KG1 (cell line): ENCODE measurements at regions not wholly inside any gene's neighbourhood (a gene's known extent, or its start where the extent isn't known, plus 50 kb on each side); places are given as distances from the start of the nearest gene placed in this dataset.
"Not testable (repeated sequence)": the region's sequence is repeated elsewhere in the genome, so short reads cannot be mapped to it uniquely, and the experiment has no call there.

Source experiments
- DNase-seq: peaks from one replicate; lab custom pipeline; 2025; lab: John Stamatoyannopoulos, UW

DNA sequence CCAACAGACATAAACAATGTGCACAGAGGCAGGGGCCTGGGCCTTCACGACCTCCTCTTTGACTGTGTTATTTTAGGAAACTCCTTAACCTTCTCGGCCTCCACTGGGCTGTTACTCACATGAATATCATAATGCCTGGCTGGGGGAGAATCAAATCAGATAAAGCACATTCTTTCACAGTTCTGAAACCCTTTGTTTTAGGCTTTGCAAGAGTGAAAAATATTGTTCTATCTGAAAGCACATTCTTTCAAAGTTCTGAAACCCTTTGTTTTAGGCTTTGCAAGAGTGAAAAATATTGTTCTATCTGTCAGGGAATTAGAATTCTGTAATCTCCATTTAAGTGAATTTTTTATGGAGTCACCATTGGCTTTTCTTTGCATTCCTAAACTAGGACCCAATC lies 50.7 kb upstream of the SYNDIG1 start:
- no peak for DNase-seq

DNA sequence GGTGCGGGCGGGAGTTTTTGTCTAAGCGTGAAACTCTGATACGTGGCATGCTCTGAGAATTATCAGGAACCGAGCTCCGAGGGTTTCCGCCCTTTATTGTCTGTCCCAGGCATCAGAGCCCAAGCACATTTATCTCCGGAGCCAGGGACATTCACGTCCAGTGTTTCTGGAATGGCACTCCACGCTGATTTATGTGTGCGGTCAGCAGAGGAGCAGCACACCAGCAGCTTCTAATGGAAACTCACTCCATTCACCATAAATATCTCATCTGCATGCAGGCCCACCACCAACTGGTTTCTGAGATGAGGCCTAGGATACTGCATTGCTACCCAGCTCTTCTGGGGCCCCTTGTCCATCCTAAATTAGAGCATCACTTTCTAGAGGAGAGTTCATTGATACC lies 51.9 kb upstream of the SYNDIG1 start:
- DNase-seq: no peak

DNA sequence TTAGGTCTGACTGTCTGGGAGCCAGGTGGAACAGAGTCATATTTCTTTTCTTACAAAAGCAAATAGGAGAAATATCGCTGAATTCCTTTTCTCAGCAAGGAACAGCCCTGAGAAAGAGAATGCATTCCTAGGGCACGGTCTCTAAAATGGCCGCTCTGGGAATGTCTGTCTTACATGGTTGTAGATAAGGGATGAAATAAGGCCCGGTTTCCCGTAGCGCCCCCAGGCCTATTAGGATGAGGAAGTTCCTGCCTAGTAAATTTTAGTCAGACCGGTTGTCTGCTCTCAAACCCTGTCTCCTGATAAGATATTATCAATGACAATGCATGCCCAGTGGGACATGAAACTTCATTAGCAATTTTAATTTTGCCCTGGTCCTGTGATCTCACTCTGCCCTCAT lies 54.0 kb upstream of the SYNDIG1 start:
- not testable (repeated sequence) for DNase-seq

DNA sequence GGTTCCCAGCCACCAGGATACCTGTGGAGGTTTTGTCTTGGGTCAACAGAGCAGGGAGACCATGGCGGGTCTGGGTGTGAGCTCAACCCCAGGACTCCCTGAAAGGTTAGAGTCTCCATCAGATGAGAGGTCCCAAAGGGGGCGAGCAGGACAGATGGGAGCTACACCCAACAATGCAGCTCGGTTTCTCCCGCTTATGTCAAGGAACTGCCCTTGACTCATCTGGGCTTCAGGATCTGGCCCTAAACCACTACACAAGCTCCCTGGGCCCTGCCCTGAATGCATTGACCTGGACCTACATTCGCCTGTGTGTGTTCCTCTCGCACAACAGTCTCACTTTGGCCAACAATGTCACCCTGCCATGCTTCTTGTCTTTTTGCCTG lies 57.6 kb upstream of the SYNDIG1 start:
- DNase-seq: no peak

DNA sequence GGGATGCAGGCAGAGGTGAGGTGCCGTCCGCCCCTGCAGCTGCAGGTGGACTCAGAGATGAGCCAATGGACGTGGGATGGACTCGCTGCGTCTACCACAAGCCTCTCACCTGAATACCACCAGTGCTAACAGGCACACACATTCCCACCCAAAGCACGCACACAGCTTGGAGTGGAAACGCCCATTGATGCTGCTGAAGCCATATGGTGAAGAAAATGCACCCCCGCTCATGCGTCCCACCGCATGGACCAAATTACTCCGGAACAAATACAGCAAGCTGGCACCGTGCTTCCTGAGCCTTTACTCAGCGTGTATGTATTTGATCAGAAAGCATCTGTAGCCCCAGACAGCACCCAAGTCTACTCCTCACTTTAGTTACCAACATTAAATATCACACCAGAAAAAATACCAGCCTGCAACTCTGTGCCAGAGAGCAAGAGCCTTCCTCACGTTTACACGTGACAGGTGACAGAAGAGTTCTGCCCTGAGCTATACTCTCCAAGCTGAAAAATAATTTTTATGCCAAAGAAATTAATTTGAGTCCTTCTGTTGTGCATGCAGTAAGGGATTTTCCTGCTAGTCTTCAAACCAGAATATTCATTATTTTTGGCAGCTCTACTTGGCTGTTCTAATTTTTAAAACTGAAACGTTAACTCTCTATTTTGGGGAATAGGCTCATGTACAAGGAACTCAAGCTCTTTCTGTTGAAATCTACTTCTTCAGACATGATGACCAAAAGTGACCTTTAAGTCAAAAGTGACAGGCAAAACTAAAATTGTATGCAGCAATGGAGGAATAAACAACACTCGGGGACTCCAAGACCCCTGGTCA lies 58.2 kb upstream of the SYNDIG1 start:
- no peak for DNase-seq

DNA sequence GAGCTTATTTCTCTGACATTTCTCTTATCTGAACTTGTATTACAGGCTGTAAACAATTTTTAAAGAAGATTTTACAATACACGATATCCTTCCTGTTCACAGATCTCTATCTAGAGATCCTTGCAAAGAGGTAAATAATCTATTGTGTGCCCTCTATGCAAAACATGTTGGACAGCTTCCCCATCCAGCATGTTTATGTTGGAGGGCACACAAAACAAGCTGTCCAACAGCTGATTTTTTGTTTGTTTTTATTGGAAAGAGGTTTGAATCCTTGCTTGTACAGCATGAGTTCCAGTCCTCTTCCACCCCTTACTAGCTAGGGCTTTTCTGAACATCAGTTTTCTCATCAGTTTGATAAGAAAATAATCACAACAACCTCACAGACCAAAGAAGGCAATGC lies 62.3 kb upstream of the SYNDIG1 start:
- no peak for DNase-seq

DNA sequence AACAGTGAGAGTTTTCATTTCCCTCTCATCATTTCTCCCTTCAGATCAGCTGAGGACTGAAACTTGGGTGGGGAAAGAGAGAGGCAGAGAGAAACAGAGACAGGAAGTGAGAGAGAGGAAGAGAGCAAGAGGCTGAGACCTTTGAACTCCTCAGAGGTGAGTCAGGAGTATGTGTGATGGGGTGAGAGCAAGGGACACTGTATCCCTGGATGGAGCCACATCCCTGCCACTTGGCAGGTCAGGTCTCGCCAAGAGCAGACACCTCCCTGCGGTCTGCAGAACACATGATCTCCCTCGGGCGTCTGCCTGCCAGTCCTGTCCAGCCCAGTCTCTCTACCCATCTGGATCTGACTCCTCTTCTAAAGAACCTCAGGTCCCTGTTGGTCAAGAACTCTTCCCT lies 62.7 kb upstream of the SYNDIG1 start:
- no peak for DNase-seq

DNA sequence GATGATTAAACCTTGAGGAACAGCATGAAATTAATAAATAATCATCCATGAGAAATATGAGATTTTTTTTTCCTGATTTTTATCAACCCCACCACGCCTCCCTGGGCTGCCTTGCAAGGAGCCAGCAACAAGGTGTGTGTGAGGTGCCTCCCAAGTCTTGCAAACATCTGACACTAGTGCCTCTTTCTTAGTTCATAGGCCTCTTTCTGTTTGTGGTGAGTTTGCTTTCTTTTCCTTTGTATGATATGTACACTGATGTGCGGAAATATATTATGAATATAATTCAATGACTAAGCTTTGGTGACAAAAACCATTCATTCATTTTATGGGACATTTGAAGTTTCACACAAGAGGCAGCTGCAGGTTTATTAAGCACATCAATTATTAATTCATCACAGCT lies 63.2 kb upstream of the SYNDIG1 start:
- DNase-seq: no peak

DNA sequence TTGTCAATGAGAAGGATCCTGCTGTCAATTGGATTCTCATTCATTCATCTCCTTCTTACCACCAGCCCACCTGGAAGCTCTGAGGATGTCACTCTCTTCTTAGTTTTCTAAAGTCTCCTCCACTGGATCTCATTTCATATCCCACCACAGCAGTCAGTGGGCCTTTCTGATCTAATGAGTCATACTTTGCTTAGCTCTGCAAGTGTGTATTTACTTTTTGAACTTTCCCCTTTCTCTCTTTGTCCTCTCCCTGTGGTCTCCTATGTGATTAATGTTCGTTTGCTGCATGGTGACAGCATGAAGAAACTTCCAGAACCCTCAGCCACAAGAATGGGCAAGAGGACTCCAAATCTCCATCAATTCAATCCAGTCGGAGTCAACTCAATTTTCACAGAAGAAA lies 63.6 kb upstream of the SYNDIG1 start:
- DNase-seq: no peak

DNA sequence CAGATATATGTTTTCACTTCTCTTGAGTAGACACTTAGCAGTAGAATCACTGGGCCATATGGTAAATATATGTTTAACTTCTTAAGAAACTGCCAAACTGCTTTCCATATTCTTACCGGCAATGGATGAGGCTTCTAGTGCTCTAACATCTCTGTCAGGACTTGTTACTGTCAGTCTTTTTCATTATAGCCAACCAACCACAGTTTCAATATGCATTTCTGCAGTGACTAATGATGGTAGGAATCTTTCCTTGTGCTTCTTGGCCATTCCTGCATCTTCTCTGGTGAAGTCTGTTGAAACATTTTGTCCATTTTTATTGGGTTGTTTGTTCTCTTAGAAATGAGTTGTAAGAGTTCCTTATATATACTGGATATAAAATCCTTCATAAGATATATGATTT lies 66.0 kb upstream of the SYNDIG1 start:
- no peak for DNase-seq

DNA sequence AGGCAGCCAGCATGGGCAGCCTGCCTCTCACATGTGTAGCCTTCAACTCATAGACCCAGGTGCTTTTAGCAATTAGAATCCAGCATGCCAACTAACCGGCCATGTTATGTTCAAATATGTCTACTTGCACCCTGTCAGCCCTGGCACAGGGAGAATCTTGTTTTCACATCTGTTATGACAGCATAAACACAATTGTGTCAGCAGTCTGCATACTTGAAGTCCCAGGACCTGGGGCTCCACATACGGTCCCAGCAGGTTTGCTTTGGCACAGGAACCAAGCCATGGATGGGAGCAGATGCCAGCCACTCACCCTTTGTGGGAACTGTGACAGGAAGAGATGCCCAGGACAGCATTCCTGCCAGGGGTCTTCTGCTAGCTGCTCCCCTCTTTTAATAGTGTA lies 67.2 kb upstream of the SYNDIG1 start:
- DNase-seq: no peak

DNA sequence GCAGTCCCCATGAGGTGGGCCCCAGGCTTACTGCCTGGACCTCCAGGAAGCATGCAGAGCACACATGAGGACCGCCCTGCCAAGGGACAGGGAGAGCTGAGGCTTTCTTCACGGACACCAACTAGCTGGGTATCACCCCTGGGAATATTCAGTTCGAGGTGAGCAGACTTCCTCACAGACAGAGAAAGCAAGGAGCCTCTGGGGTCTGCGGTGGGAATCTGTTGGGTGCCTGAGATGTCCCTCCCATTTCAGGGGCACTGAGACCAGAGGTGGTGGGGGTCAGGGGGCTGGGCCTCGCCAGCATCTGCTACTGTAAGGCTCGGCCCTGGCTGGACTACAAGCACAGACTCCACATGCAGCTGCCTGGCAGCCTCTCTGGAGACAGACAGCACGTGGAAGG lies 74.3 kb upstream of the SYNDIG1 start:
- no peak for DNase-seq

DNA sequence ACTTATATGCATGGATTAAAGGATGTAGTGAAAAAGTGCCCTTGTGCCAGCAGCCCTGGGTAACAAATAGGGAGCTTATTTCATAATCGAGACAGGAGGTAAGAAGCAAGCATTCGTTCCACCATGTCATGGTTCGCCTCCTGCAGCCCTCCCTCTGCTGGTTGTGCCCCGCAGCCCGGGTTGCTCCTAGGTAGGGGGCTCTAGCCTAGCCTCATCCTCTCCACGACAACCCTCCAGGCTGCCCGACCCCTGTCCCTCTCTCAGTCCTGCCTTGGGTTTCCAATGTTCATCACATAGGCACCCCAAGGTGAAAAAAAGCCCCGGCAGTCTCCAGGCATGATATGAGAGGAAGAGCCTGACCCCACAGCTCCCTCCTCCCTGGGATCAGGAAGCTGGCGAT lies 75.5 kb upstream of the SYNDIG1 start:
- DNase-seq: no peak

DNA sequence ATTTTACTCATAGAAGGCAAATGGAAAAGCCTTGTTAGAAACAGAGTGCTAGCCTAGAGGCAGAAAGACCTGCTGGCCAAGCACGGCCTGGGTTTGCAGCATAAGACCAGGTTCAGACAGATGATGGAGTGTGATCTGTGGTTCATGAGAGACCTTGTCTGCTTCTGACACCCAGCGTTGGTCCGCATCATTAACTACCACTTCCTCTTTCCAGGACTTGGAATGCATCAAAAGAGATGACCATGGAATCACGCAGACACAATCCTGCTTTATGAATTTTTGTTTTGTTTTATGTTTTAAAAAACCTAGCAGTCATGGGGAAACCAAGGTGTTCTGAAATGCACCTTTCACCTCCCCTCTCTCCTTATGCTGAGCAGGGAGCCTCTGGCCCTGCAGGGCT lies 76.8 kb upstream of the SYNDIG1 start:
- no peak for DNase-seq

DNA sequence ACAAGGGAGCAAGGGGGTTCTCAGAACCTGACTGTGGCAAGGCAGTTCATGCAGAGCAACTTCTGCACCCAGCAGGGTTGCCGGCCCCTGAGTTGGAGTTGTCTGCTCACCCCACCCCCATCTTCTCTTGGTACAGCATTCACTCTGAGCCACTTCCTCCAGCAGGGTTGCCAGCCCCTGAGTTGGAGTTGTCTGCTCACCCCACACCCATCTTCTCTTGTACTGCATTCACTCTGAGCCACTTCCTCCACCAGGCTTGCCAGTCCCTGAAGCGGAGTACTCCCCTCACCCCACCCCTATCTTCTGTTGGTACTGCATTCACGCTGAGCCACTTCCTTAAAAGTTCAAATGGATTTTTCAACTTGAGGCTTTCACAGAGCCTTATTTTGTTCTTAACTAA lies 79.7 kb upstream of the SYNDIG1 start:
- DNase-seq: peak; percentile 71

DNA sequence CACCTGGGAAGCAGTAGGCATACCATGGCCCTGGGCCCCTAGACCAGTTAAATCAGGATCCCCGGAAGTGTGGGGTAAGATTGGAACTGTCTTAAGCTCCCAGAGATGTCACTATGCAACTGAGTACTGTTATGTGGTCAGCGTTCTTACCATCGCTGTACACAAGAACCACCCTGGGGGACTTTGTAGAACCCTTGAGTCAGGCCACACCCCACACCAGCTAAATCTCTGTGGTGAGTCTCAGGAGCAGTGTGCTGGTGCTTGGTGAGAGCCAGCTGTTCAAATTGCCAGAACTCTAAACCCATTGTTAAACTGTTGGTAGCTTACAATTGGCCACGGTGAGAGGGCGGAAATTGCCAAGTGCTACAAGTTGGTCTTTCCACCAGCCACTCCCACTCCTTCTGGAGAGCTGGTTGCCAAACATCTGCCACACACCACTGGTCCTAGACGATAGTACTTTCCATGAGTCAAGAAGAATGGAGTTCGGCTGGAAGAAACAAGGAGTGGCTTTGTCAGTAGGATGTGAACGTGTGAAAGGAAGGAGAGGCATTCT lies 80.5 kb upstream of the SYNDIG1 start:
- no peak for DNase-seq

DNA sequence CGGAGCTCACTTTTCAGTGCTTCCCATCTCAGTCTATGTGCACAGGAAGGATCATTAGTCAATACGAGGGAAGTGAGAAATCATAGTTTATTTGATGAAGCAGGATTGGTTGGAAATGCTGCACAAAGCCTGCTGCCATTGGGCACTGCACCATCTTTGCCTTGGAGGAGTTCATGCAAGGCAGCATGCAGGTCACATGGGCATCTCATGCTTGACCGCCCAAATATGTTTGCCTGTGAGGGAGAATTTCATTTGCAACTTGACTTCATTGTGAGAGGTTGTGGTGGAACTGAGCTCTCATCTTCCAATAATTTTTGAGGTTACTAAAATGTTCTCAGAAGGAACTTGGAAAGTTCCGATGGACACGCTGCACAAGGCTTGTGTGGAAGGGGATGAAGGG lies 83.9 kb upstream of the SYNDIG1 start:
- DNase-seq: no peak

DNA sequence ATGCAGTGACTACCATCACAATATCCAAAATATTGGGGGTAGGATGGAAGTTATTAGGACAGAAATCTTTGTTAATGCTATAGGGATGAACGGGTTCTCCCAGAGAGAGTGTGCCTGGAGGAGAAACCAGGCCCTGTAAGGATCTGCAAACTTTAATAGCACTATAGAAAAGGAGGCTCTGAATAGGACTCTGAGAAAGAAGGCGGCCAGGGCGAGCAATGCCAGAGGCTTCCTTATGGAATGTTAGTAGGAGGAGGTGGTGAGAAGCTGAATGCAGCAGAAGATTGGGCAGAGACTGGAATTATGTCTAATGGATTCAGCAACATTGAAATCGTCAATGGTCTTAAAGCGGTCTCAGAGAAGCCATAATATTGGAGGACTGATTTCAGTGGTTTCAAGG lies 84.6 kb upstream of the SYNDIG1 start:
- DNase-seq: no peak

DNA sequence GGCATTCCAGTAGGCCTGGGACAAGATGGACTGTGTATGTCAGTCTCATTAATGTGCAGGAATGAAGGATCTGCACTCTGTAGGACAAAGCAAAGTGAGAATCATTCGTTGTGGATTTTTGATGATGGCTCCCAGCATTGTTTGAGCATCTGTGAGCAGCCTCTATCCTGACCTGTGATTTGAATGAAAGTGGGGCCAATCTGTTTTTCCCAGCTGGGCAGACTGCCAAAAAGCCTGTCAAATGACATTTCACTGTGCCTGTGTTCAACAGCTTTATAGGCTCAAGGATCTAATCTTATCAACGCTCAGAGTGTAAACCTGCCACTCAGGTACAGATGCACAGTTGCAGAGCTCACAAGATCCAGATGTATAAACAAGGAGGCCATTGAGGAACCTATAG lies 86.7 kb upstream of the SYNDIG1 start:
- DNase-seq: no peak

DNA sequence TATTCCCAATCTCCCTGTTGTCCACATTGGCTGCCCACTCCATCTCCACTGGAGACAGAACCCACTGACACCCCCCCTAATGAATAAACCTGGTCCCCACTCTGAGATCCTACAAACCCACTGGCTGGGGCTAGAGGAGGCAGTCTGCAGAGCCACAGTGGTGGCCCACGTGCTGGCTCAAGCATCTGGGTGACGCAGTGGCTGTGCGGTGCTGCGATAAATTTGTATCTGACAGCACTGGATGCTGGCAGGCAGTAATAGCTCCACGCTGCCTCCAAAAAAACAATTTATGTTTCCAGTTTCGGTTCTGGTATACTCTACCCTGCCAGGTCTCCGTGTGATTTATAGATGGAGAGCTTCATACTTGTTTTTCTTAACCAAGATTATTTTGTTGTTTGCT lies 87.1 kb upstream of the SYNDIG1 start:
- DNase-seq: no peak

DNA sequence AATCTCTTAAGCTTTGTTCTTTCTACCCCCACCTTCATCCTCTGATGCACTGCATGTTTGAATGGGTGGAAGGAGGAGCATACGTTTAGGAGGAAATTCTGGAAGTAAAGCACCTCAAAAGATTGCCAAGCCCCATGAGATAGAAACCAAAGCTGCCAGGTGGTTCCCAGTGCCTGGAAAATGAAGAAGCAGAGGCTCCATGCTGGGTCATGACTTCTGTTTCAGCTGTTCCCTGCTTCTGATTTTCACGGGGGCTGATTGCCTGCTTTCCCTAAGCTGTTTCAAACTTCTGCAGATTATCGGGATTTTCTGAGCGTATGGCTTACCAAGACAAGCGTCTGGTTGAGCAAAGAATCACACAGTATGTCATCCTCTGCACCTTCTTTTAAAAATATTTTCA lies 87.5 kb upstream of the SYNDIG1 start:
- no peak for DNase-seq

DNA sequence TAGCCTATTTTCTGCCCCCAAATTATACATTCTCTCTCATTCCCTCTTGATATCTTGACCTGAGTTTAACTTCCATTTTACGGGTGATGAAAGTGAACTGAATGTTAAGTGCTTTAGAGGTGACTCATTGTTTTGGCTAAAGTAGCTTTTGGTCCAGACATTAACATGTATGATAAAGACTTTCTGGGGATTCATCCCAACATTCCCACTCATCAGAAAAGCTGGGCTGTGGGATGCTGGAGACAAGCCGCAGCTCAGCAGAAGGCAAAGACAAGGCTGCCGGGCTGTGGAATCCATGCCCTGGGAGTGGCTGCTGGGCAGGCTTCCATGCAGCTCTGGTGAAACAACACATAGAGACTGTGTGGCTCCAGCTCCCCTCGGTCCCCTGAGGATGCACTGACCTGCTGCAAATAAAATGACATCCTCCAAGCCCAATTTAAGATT lies 89.9 kb upstream of the SYNDIG1 start:
- DNase-seq: no peak

DNA sequence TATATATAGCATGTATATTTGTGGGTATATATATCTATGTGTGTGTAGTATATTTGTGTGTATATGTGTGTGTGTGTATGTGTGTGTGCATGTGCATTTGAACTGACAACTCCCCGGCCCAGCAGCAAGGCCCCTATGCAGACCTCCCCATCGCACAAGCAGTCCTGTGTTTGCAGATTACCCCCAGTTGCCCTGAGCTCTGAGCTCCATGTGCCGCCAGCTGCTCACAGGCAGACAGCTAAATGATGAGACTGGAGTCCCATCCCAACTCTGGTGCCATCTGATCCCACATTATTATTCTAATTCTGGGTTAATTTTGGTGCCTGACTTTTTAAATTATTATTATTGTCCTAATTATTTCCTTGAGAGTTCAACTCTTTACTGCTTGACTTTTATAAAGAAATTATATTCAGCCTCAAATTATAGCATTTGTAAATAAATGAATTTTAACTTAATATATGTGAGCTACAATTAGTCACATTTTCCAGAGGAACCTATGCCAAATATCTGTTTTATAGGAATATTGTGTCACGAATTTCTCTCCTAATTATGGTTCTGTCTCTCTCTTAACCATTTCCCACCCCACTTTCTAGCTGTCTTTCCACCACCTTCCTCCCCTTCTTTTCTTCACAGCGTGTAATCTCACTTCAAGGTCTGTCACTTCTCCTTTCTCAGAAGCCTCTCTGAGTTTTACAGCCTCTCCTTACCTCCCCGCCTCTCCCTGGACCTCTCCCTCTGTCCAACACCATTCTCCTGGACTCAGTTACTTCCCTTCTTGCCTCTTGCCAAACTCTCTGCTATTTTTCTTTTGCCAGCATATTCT lies 90.6 kb upstream of the SYNDIG1 start:
- no peak for DNase-seq
